Myocyte (in vitro differentiated cells): ENCODE measurements at regions not wholly inside any gene's neighbourhood (a gene's known extent, or its start where the extent isn't known, plus 50 kb on each side); places are given as distances from the start of the nearest gene placed in this dataset.

Source experiments
- DNase-seq: peaks from one replicate; pipeline ENCODE4 v3.0.0-alpha.2; 2012; ENCODE audit warnings: low read depth

DNA sequence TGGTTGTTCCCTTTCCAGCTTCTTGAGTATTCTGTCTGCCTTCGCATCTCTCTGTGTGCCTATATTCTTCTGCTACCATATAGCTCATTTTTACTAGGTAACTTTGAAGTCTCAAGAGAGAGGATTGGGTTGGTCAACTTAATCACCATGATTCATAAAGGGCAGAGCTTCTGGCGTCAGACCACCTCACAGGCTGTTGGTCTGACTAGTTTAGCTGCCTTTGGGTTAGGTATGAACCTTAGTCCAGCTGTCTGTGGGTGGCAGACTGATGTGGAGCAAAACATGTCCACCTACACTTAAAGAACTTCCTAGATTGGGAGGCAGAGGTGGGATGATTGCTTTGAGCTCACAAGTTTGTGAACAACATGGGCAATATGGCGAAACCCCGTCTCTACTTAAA is 192.2 kb upstream of the SGK1 start:
- no peak for DNase-seq

DNA sequence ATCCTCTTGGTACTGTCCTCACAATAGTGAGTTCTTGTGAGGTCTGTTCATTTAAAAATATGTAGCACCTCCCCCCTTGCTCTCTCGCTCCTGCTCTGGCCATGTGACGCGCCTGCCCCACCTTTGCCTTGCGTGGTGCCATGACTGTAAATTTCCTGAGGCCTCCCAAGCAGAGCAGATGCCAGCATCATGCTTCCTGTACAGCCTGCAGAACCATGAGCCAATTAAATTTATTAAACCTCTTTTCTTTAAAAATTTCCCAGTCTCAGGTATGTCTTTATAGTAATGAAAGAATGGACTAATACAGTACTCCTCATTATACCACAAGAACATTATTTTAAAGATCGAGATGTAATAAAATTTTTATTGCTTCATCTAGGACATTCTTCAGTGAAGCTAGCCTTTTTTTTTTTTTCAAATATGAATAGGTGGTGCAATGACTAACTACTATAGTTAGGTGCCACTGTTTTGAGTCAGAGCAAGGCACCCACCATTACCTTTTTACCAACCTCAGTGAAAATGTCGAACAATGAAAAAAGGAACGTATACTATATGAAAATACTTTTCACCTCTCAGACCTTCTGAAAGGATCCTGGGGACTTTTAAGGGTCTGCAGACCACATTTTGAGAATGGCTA is 191.1 kb upstream of the SGK1 start:
- no peak for DNase-seq

DNA sequence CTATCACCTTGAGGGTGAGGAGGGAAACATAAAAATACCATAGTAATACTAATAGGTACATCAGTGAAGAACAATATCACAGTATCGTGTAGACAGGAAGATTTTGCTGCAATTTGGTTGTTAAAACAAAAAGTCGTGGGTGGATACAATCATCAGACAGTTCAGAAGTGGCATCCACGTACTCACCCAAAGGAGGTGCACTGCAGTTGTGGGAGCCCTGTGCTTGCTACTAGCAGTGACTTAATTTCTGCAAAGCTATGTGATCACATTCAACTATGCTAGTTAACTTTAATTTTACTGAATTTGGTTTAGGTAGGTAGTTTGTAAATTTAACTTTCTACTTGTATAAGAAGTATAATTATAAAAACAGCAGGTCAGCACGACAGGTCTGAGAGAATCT is 188.2 kb upstream of the SGK1 start:
- no peak for DNase-seq

DNA sequence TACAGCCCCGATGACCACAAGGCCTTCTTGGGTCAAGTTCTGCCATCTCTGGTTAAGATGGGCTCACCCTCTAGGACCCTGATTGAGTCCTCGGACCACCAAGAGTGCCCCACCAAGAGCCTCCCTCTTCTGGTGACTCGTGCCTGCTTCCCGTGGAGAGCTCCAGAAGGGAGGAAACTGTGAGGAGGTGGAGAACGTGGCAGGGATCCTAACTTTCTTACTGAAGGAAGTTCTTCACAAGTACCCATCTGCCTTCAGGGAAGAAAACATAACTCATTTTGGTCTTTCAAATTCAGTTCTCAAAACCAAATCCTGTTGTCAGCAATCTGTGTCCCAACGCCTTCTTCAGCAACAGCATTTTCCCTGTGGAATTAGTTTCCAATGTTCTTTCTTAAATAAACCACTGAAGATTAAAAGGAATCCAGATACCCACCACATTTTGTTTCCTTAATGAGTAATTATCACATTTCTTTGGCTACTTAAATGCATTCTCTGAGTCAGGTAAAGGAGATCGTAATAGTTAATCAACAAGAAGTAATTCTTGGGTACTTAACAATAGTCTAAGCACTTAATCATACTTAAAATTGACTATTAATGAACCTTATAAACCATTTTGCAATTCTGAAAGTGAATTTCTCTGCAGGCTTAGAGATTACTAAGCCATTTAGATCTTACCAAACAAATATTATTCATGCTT is 185.8 kb upstream of the SGK1 start:
- no peak for DNase-seq

DNA sequence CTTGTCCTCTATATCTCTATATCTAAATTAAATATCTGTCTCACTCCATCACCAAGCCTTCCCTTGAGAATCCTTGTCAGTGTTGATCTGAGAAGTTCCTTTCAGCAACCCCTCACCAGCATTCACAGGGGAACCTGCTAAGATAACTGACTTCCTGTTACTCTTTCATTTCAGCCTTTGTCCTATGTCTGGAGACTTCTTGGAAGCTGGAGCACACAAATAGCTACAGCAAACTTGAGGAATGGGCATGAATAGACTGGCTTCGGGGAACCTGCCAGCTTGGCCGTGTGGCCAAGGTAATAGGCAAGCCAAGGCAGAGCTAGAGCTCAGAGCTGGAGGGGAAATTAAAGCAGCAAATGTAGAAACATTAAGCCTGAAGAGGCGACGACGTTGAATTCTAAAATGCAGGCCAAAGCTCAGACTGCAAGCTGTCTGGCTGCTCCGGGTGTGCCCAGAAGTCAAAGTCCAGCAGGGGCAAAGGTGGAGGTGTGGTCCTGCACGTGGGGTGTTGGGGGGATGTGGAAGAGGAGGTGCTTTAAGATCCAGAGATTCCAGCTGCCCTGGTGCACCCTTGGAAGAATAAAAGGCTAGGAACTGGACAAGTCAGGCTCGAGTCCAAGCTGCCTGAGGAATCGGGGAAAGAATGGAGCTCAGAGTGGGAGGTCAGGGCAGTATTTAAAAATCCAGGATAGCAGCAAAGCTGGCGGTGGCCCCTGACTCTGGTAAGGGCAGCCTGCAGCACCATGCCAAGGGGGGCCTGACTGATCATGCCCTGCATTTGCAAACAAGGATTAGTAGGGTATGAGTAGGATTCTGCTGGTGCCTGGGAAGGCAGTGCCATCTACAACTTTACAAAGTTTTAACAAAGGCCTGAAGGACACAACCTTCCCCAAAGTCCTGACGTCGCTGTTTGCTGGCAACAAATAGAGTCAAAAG is 185.0 kb upstream of the SGK1 start:
- DNase-seq, result no peak

DNA sequence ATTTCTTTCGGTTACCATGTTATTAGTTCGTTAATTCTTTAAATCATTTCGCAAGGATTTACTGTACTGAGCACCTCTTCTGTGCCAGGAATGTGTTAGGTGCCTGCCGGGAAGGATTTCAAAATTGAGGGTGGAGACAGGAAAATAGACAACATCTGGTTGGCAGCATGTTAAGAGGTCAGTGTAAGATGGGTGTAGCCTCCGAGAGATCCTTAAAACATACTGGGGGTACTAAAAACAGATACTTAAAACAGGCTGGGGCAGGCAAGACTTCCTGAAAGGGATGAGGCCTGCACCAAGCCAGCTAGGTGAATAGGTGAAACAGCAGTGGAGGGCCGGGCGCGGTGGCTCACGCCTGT is 178.0 kb upstream of the SGK1 start:
- no peak for DNase-seq

DNA sequence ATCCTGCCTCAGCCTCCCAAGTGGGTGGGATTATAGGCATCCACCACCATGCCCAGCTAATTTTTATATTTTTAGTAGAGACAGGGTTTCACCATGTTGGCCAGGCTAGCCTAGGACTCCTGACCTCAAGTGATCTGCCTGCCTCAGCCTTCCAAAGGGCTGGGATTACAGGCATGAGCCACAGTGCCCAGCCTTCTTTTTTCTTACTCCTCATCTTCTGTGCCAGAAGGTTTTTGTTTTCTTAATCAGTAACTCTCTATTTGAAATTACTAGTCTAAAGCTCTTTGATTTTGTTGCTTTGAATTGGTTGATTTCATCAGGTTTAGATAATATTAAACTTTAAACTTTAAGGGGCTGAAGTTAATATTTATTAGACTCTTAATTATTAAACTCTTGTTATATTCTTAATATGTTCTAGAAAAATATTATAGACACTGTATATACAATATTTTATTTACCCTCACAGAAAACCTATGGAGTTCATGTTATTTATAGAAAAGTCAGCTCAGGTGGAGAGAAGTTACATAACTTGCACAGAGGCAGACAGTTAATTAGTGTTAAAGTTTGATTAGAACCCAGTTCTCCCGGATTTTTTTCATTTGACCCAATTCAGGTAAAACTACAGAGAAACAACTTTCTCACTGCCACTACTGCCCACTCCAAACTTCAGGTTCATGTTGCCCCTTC is 177.4 kb upstream of the SGK1 start:
- DNase-seq, result no peak

DNA sequence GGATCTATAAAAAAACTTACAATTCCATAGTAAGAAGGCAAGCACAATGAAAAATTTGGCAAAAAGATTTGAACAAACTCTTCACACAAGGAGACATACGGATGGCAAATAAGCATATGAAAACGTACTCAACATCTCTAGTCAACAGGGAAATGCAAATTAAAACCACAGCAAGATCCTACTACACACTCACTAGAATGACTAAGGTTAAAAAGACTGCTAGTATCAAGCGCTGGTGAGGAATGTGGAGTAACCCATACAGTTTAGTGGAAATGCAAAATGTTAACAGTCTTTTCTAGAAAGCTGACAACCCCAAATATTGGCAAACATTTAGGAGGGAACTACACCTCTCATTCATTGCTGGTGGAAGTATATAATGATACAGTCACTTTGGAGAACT is 175.9 kb upstream of the SGK1 start:
- no peak for DNase-seq

DNA sequence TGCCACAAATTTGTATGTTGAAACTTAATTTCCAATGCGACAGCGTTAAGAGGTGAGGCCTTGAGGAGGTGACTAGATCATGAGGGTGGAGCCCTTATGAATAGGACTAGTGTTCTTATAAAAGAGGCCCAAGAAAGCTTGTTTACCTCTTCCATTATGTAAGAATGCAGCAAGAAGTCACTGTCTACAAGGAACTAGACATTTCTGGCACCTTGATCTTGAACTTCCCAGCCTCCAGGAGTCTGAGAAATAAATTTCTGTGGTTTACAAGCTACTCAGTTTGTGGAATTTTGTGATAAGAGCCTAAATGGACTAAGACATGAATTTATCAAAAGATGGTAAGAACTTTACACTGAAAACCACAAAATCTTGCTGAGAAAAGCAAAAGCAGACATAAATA is 173.6 kb upstream of the SGK1 start:
- DNase-seq, result no peak

DNA sequence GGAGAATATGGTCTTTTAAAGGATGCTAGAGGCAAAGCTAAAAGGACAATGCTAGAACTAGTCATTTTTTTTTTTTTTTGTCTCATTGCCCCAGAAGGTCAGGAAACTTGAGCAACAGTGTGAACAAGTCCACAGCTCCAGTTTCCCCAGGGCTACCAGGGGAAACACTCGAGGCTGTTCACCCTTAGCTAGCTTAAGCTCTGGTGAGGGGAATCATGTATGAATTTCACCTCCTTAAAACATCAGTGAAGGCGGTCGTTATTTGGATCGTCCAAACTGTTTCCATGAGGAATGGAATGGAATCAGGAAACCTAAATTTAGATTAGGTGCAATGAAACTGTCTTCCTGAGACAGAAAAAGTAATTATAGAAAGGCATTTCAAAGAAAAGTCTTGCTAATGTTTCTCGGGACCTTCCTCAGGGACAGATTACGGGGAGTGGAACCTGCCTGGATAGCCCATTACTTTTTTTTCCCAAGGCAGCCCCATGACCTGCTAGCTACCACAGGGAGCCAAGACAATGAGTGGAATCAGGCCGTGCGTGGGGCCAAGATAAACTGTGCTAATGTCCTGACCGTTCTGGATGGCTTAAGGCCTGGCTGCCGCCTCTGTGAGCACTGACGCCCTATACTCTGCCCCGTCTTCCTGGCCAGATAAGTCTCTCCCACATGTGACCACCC is 164.8 kb upstream of the SGK1 start:
- no peak for DNase-seq

DNA sequence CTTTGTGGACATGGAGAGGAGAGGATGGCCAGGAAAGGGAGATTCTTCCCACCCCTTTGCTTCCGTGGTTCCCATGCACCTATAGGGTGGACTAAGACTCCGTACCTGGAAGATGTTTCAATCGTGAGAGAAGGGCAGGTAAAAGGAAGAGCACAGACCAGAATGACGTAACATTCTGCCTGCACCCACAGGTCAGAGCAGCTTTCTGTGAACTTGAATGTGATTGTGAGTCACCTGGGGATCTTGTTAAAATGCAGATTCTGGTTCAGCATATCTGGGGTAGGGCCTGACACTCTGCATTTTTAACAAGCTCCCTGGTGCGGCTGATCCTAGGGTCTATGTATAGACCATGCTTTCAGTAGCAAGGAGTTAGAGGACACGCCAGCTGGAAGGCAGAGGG is 164.1 kb upstream of the SGK1 start:
- DNase-seq, result no peak

DNA sequence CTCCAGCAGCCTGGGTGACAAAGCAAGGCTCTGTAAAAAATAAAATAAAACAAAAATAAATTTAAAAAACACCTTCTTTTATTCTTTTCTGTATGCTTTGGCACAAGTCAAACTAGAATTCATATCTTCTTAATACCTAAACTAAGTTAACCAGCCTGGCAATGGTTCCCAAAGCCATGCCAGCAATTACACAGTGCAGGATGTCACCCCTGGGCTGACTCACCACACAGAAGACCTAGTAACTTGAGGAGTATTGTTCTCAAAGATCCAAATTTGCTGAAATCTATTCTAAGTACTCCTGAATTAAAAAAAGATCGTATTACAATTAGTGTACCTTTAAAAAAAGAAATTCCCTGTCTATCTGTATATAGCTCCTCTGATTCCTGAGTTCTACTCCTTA is 162.7 kb upstream of the SGK1 start:
- DNase-seq, result no peak

DNA sequence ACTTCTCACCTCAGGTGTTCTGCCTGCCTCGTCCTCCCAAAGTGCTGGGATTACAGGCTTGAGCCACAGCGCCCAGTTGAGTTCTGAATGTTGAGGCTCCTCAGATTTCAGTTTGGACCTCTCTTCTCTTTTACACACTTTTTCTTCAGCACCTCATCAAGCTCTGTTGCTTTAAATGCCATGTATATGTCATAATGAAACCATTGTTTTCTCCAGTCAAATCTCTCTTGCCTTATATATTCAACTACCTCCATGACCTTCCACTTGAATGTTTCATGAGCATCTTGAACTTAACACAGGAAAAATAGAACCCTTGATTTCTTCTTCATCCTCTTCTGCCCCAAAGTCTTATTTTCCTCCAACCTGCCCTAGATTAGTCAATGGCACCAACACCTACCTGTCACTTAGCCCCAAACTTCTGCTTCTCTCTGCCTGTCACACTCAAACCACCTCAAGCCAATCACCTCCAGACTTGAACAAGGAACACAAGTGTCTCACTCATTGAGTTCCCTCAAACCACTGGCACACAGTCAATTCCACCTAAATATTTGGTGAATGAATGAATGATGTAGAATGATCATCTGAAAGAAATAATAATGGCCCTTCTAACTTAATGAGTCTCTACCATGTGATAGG is 161.0 kb upstream of the SGK1 start:
- DNase-seq, result no peak

DNA sequence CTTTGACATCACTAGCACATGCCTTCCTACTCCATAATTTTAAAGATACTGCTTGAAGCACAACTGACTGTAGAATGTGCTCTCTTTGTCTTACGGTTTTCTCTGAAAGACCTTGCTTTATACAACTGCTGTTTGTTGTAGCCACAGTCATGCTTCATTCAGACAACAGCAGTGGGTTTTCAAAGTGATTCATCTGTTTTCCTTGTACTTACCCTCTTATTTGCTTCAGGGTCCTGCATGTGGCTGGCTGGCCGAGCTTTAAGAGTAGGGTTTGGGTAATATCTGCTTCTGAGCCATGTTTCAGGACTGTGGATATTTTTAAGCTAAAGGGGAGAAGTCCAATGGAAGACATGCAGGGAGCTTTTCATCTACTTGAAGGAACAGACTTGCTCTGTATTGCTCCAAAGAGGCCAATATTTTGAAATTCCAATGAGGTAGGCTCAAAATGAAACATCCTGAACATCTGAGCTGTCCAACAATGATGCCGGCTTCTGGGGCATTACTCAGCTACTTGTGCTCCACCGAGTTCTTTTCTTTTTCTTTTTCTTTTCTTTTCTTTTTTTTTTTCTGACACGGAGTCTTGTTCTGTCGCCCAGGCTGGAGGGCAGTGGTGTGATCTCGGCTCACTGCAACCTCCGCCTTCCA is 160.2 kb upstream of the SGK1 start:
- DNase-seq, result no peak

DNA sequence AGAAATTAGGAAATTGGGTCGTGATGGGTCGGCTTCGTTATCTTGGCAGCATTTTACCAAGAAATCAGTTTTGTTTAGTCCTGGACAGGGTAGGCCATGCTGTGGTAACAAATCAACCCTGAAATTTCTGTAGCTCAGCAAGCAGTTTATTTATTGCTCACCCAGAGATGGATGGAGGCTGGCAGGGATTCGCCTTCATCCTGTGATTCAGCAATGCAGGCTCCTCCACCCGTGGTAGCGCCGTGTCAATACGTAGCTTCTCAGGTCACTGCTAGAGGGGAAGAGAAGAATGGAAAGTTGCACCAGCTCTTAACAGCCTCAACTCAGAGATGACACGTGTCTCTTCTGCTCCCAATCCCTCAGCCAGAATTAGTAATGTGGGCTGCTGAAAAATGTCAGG is 157.0 kb upstream of the SGK1 start:
- no peak for DNase-seq

DNA sequence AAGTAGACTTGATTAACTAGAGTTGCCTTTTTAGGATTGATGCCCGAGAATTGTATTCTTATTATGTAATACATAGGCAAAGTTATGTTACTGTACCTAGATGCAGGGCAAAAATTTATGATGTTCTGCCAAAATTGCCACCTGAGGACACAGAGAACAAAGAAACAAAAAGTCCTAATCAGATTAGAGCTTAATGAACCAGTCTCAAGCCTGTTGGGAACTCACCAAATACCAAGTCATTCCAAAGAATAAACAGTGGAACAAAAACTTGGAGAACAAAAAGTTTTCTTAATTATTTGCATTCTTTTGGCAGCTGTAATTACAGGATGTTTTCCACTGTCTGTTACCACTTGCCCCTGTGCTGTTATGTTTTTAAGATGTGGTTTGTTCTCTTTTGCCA is 154.7 kb upstream of the SGK1 start:
- DNase-seq, result no peak

DNA sequence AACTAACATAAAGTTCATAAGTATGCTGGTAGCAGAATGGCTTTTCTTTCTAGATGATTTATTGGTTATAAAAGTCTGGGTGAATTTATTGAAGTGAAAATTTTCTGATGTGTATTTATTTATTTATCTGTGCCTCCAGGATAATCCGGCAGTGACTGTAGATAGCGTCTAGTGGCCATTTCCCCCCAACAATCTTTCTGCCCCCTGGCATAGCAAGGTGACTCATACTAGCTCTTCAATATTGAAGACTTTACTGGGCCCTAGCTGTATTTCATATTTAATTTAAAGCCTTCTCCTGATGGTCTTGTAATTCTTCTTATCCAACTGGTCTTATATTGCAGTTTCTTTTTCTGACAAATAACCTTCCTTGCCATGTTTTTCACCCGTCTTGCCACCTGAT is 154.1 kb upstream of the SGK1 start:
- DNase-seq, result no peak

DNA sequence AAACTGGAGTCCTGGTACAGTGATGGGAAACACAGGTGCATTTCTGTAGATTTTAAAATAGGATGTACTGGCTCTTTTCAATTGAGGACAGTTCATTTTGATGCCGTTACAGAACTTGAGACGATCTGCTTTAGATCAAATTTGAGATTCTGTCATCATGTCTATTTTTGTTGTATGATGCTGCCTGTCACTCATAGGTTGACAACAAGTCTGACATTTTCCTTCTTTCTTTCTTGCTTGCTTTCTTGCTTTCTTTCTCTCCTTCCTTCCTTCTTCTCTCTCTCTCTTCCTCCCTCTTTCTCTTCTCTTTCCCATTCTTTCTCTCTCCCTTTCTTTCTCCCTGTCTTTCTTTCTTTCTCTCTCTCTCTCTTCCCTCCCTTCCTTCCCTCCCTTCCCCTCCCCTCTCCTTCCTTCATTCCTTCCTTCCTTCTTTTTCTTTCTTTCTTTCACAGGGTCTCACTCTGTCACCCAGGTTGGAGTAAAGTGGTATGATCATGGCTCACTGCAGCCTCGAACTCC is 152.6 kb upstream of the SGK1 start:
- no peak for DNase-seq

DNA sequence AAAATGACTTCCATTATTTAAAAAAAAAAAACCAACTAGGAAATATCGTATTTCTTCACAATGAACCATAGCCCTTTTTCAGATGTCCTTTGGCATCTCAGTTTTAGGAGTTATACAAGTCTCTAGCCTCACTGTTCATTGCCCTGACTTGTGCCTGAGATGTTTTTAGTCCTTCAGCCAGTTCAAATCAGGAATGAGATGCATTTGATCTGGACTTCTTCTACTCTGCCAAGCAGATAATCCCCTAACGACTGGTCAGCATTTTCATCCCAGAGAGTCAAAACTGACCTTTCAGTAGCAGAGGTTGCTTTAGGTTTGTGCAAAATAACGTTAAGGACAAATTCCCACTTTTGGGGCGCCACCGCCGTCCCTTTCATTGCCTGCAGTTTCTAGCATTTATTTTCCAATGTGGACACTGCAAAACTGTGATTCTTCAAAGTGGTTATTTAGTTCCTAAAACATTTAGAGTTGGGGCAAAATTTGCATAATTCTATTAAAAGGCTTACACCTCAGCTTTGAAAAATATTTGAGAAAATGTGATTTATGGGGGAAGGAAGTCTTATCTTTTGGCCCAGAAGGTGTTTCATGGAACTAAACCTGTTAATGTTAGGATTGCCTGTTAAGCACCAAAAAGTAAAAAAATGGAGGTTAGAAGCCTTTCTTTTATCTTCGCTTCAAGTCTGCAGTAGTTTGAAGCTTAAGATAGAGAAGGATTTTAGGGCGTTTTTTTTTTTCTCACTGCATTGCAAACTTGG is 152.0 kb upstream of the SGK1 start:
- no peak for DNase-seq
